ENCODE measurements at regions not wholly inside any gene's neighbourhood (a gene's known extent, or its start where the extent isn't known, plus 50 kb on each side); places are given as distances from the start of the nearest gene placed in this dataset.

GRCh38 chr14:27536748-27537147, 938.9 kb upstream of the NOVA1 start:
- TF ChIP-seq CTCF (IDR thresholded peaks at IDR 0.05; ENCODE audit: insufficient read depth, low read length, poor library complexity, severe bottlenecking) (no peak), EZH2phosphoT487 (conservative IDR thresholded peaks at IDR 0.05; ENCODE audit: low read length) (no peak)
- Histone ChIP-seq H3K4me2 (ENCODE audit: low read depth, low read length, poor library complexity, severe bottlenecking) (no peak overlapping the region), H3F3A (ENCODE audit: insufficient read depth) (no peaks in the 10 kb centered on the region), H3K79me2 (ENCODE audit: insufficient read depth, low read length) (no peaks in the 10 kb centered on the region), H3K27me3 (ENCODE audit: low read length) (no peaks in the 10 kb centered on the region), H3K4me3 (ENCODE audit: insufficient read depth, low read length, poor library complexity, severe bottlenecking) (no peak overlapping the region), H2AFZ (ENCODE audit: low read depth, low read length, severe bottlenecking) (no peak overlapping the region), H3K9me3 (ENCODE audit: insufficient read depth, low read length) (peaks cover 5% of the 10 kb centered on the region; the same call in 1 of the 2 replicates), H3K9ac (ENCODE audit: low read length) (no peak overlapping the region), H3K36me3 (ENCODE audit: low read length) (no peaks in the 10 kb centered on the region), H3K9me2 (replicated peaks; ENCODE audit: insufficient read depth, low read length) (no peaks in the 10 kb centered on the region), H3K27ac (ENCODE audit: low read depth, low read length) (no peak overlapping the region), H4K20me1 (ENCODE audit: low read depth, low read length) (no peaks in the 10 kb centered on the region)

GRCh38 chr14:27546111-27546510, 948.3 kb upstream of the NOVA1 start:
- Histone ChIP-seq H3K27me3 (ENCODE audit: low read length) (no peaks in the 10 kb centered on the region), H3K36me3 (ENCODE audit: low read length) (no peaks in the 10 kb centered on the region), H3K27ac (ENCODE audit: low read depth, low read length) (no peak overlapping the region), H3K9me2 (replicated peaks; ENCODE audit: insufficient read depth, low read length) (no peaks in the 10 kb centered on the region), H3K4me2 (ENCODE audit: low read depth, low read length, poor library complexity, severe bottlenecking) (no peak overlapping the region), H3F3A (ENCODE audit: insufficient read depth) (no peaks in the 10 kb centered on the region), H3K9ac (ENCODE audit: low read length) (no peak overlapping the region), H3K79me2 (ENCODE audit: insufficient read depth, low read length) (no peaks in the 10 kb centered on the region), H4K20me1 (ENCODE audit: low read depth, low read length) (no peaks in the 10 kb centered on the region), H3K9me3 (ENCODE audit: insufficient read depth, low read length) (no peaks in the 10 kb centered on the region; the same call in 1 of the 2 replicates), H2AFZ (ENCODE audit: low read depth, low read length, severe bottlenecking) (no peak overlapping the region), H3K4me3 (ENCODE audit: insufficient read depth, low read length, poor library complexity, severe bottlenecking) (no peak overlapping the region)
- TF ChIP-seq EZH2phosphoT487 (conservative IDR thresholded peaks at IDR 0.05; ENCODE audit: low read length) (no peak), CTCF (IDR thresholded peaks at IDR 0.05; ENCODE audit: insufficient read depth, low read length, poor library complexity, severe bottlenecking) (no peak)

- Histone ChIP-seq H2AFZ (ENCODE audit: low read depth, low read length, severe bottlenecking) (no peak overlapping the region), H3K4me3 (ENCODE audit: insufficient read depth, low read length, poor library complexity, severe bottlenecking) (no peak overlapping the region), H3K9me3 (ENCODE audit: insufficient read depth, low read length) (peaks cover 3% of the 10 kb centered on the region; the same call in 1 of the 2 replicates), H3K27me3 (ENCODE audit: low read length) (no peaks in the 10 kb centered on the region), H4K20me1 (ENCODE audit: low read depth, low read length) (no peaks in the 10 kb centered on the region), H3K9ac (ENCODE audit: low read length) (no peak overlapping the region), H3K79me2 (ENCODE audit: insufficient read depth, low read length) (no peaks in the 10 kb centered on the region), H3K4me2 (ENCODE audit: low read depth, low read length, poor library complexity, severe bottlenecking) (no peak overlapping the region), H3K9me2 (replicated peaks; ENCODE audit: insufficient read depth, low read length) (no peaks in the 10 kb centered on the region), H3K27ac (ENCODE audit: low read depth, low read length) (no peak overlapping the region), H3K36me3 (ENCODE audit: low read length) (no peaks in the 10 kb centered on the region), H3F3A (ENCODE audit: insufficient read depth) (no peaks in the 10 kb centered on the region)
- TF ChIP-seq CTCF (IDR thresholded peaks at IDR 0.05; ENCODE audit: insufficient read depth, low read length, poor library complexity, severe bottlenecking) (no peak), EZH2phosphoT487 (conservative IDR thresholded peaks at IDR 0.05; ENCODE audit: low read length) (no peak)
These were observed 956.0 kb upstream of the NOVA1 start for GRCh38 chr14:27553790-27554189.

Measured in SU-DHL-6 (cell line).